Suppressor macrophage treated with lipopolysaccharide for 4 hours (primary cell): ENCODE measurements at regions not wholly inside any gene's neighbourhood (a gene's known extent, or its start where the extent isn't known, plus 50 kb on each side); places are given as distances from the start of the nearest gene placed in this dataset.
"Not testable (repeated sequence)": the region's sequence is repeated elsewhere in the genome, so short reads cannot be mapped to it uniquely, and the experiment has no call there.

Experiments
- DNase-seq: peaks from one replicate; pipeline ENCODE4 v3.0.0-alpha.2; 2020

GRCh38 chr13:66152596-66152995, 1077.5 kb downstream of the PCDH9 start:
- no peak for DNase-seq

- not testable (repeated sequence) for DNase-seq
Measured at GRCh38 chr13:66144357-66144756, 1085.8 kb downstream of the PCDH9 start.

GRCh38 chr13:66139701-66140100, 1090.4 kb downstream of the PCDH9 start:
- no peak for DNase-seq

- DNase-seq = no peak
Measured at GRCh38 chr13:66139250-66139649, 1090.9 kb downstream of the PCDH9 start.

DNA sequence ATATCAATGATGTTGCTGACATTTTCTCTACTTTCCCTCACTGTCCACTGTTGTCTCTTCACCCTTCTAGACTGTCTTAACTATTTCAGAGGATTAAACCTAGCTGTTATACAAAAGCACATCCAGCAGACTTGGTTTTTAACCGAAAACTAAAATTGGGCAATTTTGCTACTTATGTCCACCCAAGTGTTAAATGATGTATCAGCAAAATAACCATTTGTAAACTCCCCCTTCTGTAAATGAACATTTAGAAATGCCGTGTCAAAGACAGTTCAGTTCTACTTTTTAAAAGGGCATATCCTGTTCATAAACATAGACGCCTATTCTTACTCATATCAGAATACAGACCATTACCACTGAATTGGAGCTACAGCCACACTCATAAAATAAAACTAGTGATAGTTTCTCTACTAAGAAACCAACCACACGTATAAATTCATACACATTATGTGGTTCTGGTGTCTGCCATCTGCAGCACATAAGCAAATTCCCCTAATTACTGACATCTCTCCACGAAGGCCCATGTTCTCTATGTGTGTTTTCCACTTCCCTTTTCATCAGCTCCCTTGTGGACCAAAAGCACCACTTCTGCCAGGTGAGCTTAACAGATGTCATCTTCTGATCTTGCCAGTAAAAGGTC, 1091.8 kb downstream of the PCDH9 start:
- no peak for DNase-seq

GRCh38 chr13:66137384-66137783, 1092.8 kb downstream of the PCDH9 start:
- DNase-seq = no peak

- no peak for DNase-seq
Measured at GRCh38 chr13:66128692-66129269, 1101.4 kb downstream of the PCDH9 start.

GRCh38 chr13:66128201-66128600, 1101.9 kb downstream of the PCDH9 start:
- DNase-seq = no peak

GRCh38 chr13:66117563-66117962, 1112.6 kb downstream of the PCDH9 start:
- DNase-seq = no peak

DNA sequence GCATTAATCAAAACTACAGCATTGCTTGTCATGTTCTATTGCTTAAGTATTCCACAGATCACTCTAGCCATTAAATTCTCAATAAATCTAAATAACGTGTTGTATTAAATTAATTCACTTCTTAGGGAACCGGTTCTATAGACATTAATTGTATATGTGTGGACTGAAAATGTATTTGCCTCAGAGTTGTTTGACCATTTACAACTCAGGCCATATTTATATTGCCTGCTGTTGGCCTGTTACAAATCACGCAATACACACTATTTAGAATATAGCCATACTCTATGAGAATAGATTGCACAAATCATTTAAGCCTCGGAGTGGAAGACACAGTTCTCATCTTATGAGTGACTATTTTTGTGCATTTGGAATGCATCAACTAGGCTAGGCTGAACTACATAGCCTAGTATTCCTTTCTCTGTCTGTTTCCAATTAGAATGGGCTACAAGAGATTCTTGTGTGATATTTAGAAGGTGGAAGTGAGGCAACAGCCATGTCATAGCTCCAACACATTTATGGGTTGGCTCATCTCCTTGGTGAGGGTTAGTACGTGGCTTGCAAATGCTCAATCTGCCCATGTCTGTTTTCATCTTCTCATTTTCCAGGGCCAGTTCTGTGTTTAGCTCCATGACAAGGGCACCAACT, 1116.1 kb downstream of the PCDH9 start:
- no peak for DNase-seq

- DNase-seq = no peak
Measured at GRCh38 chr13:66111628-66112027, 1118.5 kb downstream of the PCDH9 start.

DNA sequence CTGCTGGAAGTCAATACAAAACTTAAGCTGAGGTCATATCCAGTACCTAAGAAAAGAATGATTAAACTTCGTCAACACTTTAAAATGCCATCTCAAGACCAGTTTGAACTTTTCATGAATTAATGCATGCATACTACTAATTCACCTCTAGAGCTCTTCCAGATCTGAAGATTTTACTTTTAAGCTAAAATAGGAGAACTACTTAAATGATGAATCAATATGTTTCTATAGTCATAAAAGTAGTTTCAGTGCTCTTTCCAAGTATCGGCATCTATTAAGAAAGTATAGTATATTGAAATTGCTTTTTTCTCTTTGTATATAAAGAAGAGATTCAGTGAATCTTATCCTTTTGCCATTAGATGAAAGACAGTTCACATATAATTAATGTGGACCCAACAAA, 1123.9 kb downstream of the PCDH9 start:
- no peak for DNase-seq

GRCh38 chr13:66102864-66103263, 1127.3 kb downstream of the PCDH9 start:
- no peak for DNase-seq

- DNase-seq = no peak
Measured at GRCh38 chr13:66099825-66100224, 1130.3 kb downstream of the PCDH9 start.

GRCh38 chr13:66098931-66099628, 1131.1 kb downstream of the PCDH9 start:
- DNase-seq = no peak

- no peak for DNase-seq
Measured at GRCh38 chr13:66089711-66090110, 1140.4 kb downstream of the PCDH9 start.

DNA sequence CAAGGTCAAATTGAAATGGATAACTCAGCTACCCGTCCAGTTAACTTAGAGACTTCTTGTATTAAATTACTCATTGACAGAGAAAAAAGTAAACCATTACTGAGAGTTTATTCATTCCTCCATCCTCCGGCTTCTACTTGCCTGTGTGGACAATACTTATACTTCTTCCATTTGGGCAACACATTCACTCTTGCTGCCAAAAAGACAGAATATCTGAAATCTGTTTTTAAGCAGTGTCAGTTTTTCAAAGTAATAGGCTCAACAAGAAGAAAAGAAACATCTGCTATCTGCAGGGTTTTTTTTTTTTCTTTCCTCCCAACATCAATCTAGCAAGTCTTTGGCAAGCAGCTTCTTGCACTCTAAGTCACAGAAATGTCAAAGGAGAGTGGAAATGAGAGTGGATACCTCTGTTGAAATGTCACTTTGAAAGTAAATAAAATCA, 1142.8 kb downstream of the PCDH9 start:
- no peak for DNase-seq

- DNase-seq = no peak
Measured at GRCh38 chr13:66077132-66077689, 1152.9 kb downstream of the PCDH9 start.

- DNase-seq = no peak
Measured at GRCh38 chr13:66076417-66076816, 1153.7 kb downstream of the PCDH9 start.

- DNase-seq = no peak
Measured at GRCh38 chr13:66074018-66074615, 1156.0 kb downstream of the PCDH9 start.

DNA sequence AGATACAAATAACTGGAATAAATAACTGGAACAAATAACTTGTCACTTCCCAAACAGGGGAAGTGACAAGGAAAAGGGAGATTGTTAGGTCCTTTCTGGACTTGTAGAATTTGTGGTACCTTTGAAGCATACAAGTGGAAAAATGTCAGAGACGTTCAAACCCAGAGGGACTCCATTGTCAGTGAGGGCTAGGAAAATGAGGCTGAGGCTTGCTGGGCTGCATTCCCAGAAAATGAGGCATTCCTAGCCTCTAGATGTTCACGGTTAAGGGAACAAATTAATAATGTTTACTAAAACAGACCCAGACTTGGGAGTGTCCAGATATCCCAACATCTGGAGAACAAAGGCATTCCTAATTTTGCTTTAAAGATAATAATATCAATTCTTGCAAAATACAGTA, 1158.0 kb downstream of the PCDH9 start:
- DNase-seq = not testable (repeated sequence)

- DNase-seq = no peak
Measured at GRCh38 chr13:66071608-66072007, 1158.5 kb downstream of the PCDH9 start.

DNA sequence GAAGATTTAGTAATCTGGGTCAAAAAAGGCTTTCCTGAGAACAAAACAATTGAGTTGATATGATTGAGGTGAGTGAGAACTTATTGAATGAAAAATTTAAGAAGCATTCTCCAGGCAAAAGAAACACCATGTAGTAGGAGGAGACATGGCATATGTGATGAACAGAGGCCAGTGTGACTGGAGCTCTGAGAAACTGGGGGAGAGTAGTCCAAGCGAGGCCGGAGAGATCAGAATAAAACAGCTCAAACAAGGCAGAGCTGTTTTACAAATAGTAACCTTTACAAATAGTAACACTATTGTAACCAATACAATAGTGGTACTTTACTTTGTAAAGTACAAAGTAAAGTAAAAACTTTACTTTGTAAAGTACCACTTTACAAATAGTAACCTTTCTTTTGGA, 1159.1 kb downstream of the PCDH9 start:
- no peak for DNase-seq
